Erythroblast (primary cell): ENCODE measurements at regions not wholly inside any gene's neighbourhood (a gene's known extent, or its start where the extent isn't known, plus 50 kb on each side); places are given as distances from the start of the nearest gene placed in this dataset.

ENCODE experiments used
- GATA1 ChIP-seq: IDR thresholded peaks from 2 replicates; pipeline ENCODE4 v1.6.1; 2011; ENCODE audit warnings: low read depth, mild to moderate bottlenecking, control low read depth, low read length, moderate library complexity
- POLR2A ChIP-seq: IDR thresholded peaks from 2 replicates; pipeline ENCODE4 v1.6.1; 2011; ENCODE audit warnings: mild to moderate bottlenecking, low read length

DNA sequence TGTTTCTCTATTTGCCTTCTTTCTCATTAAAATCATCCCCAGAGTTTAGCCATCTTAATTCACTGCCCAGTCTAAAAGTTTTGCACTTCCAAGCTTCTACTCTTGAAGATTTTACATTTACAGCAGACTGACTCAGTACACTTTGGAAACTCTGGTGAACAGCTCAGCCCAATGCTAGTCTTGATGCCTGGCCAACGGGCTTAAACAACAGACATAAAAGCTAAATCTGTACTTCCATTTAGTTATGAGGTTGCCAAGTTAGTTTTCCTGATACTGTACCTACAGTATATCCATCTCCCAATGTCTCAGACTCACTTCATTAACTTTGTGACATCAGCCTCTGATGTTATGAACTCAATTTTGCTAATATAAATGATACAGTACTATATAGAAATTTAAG, 891.8 kb upstream of the SOX9 start:
- TF ChIP-seq POLR2A (no peak), GATA1 (no peak)
